GM18909 (cell line): ENCODE measurements at regions not wholly inside any gene's neighbourhood (a gene's known extent, or its start where the extent isn't known, plus 50 kb on each side); places are given as distances from the start of the nearest gene placed in this dataset.

Source experiments
- ATAC-seq: cut with Tn5 transposase; IDR thresholded peaks from one replicate; pipeline ENCODE4 v1.9.1; 2021; ENCODE audit warnings: mild to moderate bottlenecking; ENCODE audit not compliant: unreplicated experiment, poor library complexity

DNA sequence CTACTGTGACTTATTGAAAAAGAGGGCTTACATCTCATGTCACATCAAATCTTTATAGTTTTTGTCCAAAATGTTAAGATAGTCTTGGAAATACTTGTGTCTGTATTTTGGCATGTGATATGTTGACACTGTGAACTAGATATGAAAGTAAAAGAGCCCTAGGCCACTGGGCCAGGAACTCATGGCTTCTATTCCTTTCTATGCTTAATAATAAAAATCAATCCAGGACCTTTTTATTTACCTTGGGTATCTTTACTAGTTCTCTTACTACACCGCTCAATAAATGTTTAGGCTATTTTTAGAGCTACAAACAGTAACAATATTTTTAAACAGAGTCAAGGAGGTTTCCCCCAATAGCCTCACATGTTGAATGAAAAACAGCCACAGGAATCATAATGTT is 348.6 kb upstream of the SLC24A2 start:
- no peak for ATAC-seq

DNA sequence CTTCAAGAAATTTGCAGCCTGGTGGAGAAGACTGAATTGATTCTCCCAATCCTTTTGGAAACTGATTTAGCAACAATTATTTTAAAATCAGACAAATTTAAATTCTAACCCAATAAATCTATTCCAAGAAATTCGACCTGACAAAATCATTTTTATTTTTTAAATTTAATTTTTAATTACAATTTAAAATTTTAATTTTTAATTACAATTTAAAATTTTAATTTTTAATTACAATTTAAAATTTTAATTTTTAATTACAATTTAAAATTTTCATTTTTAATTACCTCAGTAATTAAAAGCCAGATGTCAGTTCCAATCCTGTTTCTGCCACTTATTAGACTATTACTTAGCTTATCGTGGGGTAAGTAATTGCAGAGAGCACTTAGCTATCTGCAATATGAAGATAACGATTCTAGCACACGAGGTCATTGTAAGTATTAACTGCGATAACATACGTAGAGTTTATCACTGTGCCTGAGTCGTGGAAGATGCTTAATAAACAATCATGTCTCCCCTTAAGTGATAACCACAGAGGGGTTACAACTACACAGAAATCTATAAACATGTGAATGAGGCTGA is 346.4 kb upstream of the SLC24A2 start:
- ATAC-seq, result no peak

DNA sequence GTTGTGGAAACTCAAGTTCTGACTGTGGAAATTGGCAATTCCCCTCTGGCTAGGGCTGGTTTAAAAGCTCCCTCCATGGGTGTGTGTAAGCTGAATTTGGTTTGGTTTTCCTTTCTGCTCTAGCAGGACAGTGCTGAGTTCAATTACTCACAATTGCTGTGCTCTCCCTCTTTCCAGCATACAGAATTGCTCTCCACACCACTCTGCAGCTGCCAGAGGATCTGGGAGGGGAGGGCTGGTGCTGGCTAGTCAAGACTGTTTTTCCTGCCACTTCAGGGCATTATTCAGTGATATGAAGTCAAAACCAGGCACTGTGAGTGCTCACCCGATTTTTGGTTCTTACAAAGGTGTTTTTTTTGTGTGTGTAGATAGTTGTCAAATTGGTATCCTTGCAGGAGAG is 336.9 kb upstream of the SLC24A2 start:
- no peak for ATAC-seq

DNA sequence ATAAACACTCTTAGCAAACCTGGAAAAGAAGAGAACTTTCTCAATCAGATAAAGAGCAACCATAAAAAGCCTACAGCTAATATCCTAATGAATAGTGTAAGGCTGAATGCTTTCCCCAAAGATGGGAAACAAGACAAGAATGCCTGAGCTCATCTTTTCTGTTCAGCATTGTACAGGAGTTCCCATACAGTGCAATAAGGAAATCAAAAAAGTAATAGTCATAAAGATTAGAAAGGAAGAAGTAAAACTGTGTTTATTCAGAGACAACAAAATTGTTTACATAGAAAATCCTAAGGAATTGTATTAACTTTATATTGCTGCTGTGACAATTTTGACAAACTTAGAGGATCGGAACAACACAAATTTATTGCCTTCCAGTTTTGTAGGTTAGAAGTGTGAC is 330.7 kb upstream of the SLC24A2 start:
- ATAC-seq, result no peak

DNA sequence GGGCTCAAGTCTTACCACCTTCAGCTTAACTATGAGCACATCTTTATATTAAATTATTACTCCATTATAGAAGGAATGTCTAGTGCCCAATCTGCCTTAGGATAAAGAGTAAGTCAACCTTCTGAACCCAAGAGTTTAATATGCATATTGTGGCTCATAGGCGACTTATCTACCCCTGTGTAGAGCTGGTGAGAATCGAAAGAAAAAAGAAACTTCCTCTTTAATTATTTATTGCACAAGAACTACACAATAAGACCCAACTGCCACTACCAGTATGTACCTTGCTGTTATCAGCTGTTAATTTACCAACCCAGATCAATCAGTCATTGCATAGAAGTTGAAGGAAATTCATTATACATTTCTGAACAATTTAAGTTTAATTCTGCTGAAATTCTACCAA is 329.1 kb upstream of the SLC24A2 start:
- ATAC-seq, result no peak

DNA sequence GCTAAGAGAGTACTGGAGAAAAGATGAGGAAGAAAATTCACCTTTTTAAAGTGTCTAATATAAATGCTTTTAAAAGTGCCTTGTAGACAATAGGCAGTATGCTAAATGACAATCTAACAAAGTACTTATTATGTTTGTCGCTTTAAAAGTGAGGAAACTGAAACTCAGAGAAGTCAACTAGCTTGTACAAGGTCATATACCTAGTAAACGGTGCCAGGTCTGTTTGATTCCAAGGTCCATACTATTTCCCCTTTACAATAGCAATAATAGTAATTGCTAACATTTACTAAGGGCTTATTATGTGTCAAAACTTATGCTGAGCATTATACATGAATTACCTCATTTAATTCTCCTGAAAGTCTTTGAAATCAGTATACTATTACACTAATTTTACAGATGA is 328.6 kb upstream of the SLC24A2 start:
- ATAC-seq, result no peak

DNA sequence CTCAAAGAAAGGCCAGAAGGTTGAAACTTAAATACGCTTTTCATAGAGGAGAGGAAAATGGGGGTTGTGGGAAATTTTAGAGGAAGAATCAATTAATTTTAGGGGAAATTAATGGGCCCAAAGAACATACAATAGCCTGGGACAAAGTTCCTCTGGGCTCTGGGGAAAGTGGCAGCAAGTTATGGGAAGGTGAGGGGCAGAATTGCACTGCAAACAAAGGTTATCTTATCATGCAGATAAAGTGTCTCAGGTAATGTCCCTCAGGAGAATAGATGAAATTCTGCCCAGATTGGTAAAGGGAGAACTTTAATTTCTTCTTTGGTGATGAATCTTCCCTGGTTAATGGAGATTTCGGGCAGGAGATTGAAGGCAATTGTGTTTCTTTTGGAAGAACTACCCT is 326.1 kb upstream of the SLC24A2 start:
- no peak for ATAC-seq

DNA sequence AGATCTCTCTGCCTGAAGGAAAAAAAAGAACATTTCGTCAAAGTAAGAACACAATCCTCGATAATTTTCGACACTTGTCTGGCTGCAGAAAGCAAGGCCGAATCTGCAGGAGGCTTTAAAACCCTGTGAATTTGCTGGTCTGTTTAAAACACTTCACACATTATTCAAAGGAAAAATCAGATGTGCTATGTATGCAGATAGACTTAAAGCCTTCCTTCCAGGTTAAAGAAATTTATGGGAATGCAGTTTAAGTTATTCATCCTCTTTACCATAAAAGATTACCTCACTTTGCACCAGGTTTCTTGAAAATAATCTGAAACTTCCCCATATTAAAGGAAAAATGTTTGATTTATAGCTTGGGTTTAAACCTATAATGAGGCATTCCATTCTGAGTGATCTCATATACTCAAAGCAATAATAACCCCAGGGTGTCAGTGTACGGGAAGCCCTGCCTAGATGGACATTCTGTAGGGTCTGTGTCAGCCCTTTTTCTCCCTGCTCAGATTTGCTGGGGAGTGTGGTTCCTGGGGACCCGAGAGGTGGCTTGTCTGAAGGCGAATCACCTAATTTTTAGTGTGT is 323.5 kb upstream of the SLC24A2 start:
- ATAC-seq, result no peak

DNA sequence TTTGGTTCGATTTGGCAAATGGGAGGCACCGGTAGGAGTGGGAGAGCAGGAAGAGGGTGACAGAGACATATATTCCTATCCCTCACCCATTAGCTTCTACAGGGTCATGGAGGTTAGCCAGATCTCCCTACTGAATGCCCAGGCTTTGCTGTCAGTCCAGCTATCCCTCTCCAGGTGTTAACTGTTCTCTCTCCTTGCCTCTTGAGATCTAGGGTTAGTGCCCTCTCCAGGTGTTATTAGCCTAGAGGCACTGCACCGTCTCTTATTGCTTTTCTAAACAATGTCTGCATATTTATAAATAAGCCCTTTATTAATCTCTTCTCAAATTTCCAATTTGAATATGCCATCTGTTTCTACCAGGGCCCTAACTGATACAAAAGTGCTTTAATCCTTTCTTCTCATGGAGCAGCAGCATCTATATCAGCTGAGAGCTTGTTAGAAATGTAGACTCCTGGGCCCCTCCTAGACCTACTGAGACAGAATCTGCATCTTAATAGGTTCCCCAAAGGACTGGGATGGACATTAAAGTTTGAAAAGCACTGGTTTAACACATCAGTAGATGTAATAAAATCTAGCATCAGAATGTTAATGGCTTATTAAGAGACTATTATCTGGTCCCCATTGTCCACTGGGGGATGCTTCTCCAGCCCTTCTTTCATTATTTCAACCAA is 322.5 kb upstream of the SLC24A2 start:
- ATAC-seq, result no peak

DNA sequence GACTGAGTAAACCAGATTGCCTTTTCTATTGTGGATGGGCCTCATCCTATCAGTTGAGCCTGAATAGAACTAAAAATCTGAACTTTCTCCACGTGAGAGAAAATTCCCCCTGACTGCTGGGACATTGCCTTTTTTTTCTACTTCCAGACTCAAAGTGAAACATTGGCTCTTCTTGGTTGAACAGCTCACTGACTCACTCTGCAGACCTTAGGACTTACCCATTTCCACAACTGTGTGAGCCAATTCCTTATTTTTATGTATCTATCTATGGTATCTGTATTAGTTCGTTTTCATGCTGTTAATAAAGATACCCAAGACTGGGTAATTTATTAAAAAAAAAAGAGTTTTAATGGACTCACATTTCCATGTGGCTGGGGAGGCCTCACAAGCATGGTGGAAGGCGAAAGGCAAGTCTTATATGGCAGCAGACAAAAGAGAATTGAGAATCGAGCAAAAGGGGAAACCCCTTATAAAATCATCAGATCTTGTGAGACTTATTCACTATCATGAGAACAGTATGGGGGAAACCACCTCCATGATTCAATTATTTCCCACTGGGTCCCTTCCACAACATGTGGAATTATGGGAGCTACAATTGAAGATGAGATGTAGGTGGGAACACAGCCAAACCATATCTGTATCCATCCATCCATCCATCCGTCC is 306.7 kb upstream of the SLC24A2 start:
- ATAC-seq, result no peak

DNA sequence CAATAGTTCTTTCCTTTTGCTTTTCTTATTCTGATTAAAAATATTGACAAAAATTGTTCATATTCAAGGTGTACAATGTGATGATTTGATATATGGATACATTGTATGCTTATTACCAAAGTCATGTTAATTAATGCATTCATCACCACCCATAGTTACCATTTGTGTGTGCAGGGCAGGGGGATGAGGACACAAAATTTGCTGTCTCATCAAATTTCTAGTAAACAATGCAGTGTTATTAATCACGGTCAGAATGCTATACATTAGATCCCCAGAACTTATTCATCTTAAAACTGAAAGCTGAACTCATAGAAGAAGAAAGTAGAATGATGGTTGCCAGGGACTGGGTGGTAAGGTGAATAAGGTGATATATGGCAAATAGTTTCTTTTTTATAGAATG is 303.7 kb upstream of the SLC24A2 start:
- no peak for ATAC-seq

DNA sequence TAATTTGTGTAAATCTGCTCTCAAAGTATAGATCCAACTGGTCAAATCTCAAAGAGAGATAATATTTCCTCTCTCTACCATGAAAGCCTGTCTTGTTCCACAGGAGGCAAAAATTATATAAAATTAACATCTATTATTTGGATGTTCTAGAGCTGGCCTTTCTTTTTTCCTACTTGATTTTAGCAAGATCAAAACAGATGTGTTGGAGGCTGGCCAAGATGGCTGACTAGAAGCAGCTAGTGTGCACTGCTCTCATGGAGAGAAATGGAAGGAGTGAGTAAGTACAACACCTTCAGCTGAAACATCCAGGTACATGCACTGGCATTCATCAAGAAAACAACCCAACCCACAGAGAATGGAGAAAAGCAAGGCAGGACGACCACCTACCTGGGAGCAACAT is 298.6 kb upstream of the SLC24A2 start:
- no peak for ATAC-seq

DNA sequence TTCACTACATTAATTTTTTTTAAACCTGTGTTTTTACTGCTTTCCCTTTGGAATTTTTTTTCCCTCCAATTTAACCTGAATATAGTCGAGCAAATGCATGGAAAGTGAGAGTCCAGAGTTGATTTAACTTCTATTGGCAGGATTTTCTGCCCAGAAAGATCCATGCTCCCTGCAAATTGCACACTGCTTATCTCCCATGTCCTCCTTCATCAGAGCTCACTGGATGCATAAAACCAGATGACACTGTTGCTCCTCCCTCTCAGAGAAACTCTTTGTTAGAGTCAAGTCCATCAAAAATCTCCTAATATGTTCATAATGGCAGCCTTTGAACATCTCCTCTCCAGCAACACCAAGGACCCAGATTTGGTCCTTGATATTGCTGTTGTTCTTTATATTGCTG is 297.0 kb upstream of the SLC24A2 start:
- ATAC-seq, result no peak

DNA sequence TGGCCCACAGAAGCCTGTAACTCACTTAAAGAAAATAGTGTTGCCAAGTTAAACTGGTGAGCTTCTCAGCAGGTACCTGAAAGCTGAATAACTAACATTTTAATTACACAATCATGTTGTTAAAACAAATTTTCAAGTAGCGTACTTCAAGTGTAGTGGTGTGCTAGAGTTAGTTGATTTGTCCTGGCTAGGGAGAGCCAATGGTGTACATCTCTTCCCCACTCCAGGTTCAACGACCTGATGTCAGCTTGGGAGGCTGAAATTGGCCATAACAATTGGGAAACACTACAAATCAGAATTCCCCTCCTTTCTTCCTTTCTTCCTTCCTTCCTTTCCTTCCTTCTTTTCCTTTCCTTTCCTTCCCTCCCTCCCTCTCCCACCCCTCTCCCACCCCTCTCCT is 295.3 kb upstream of the SLC24A2 start:
- no peak for ATAC-seq

DNA sequence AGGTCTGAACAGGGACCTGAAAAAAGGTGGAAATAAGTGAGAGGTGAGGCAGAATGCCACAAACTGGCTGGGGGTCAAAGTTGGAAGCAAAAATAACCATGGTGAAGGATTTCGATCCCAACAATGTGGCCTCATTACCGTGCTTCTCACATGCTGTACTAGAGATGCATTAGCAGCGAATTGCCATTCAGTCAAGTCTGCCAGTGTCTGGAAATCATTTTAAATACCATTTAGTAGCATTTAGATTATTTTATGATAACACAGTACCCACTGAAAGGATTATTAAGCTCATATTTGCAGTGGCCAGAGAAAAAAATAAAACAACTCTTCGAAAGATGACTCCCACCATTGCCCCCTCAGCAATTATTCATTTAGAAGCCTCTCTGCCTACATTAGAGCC is 294.6 kb upstream of the SLC24A2 start:
- ATAC-seq, result no peak

DNA sequence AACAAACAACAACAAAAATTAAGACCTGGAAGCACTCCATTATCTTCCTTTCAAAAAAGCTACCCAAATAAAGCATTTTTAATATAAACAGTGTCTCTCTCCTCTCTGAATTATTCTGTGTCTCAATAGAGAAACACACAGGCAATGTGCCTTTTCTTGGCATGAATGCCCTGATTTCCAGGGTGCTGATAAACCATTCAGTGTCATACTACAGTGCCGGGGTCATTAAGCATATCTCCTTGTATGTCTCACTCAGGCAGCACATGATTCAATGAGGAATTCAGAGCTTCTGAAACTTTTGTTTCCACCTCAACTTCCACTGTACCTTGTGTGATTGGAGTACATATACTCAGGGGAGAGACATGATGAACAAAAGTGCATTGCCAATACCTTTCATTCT is 294.0 kb upstream of the SLC24A2 start:
- no peak for ATAC-seq

DNA sequence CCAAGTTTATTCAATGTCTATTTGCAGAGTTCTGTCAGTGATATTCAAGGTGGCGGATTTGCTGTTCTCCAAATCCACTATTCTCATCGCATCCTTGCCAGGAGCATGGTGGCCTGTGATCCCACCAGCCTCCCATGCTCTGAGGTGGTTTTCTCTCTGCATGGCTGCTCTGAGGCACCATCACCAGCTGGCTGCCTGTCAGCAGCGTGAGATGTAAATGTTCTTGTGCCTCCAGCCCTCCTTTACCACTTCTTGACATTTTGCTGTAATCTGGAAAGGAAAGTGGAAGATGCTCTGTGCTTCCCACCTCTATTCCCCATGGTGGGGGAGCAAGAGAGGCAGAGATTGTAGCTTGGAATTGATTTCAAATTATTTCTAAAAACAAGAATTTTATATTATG is 293.6 kb upstream of the SLC24A2 start:
- ATAC-seq, result no peak

DNA sequence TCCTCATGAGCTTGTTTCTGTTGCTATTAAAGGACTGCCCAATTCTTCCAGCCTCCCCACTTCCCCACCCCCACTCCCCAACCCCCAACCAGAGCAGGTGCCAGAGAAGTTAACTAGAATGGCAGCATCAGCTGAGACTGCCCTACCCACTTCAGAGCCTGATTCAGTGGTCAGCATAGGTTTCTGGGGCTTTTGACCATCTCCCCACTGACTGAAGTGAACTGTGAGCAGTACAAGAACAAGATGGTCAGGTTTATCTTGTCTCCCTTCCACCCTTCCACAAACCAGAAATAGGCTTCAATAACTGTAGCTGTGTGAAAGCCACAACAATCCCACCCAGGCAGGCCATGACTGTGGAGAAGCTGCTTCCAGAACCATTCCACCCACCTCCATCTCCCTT is 289.4 kb upstream of the SLC24A2 start:
- no peak for ATAC-seq

DNA sequence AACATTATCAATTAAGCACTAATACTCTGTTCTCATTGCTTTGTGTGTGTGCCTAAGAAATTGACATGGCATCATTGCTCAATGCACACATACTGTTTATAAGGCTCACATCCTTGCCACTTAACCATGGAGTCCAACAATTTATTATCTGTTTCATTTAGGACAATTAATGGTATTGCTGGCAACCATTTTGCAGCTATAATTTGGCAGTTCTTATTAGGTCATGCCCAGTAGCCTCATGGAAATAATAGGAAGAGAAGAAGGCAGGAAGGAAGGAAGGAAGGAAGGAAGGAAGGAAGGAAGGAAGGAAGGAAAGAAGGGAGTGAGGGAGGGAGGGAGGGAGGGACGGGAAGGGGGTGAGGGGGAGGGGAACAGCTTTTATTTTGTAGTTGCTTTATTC is 285.5 kb upstream of the SLC24A2 start:
- ATAC-seq, result no peak

DNA sequence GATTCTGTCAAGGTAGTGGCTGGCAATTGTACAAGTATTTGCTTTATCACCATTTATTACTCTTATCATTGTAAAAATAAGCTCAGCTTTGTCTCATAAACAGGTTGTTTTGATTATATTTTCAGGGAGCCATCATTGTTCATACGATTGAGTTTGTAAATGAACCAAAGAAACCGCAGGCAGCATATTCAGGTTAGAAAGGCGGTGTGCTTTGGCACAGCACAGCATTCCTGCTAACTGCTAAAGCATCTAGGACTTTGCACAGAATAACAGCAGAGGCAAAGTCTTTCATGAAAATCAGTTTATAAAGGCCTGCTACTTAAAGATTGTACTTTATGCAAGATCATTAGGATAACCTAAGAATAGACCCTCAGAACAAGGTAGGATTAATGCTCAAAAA is 281.5 kb upstream of the SLC24A2 start:
- no peak for ATAC-seq

DNA sequence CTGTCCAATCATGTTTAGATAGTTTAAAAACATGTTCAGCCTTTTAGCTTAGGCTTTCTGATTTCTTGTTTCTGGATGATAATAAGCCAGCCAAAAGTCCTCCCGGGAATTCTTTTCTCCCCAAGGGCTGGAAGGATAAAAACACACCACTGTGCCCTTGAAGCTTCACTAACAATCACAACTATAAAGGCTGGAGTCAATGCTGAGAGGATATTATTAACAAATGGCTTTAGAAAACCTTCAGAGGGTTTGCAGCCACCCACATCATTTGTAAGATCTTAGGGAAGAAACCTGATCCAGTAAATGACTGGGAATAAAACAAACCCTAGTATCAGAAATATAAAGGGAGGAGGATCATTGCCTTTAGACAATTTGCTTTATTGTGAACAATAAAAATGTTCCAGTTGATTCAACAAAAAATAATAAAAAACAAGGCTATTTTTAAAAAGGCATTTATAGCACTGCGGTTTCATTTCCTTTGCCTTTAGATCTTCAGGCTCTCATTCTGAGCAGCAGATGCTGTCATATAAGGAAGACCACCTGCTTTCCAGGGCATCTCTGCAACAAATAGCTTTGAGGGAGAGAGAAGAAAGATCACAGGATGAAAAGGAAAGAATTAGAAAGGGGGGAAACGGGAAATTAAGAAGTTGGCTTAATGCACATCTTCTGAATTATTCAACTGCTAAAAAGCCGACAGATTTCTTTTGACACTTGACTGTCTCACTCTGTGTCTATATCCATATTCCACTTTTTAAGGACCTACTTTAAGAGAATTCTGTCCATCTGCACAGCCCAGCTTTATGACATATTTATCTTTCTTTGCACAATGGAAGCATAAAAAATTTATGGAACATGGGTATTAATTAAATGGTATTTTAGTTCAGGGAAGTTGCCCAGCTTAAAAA is 277.2 kb upstream of the SLC24A2 start:
- no peak for ATAC-seq
